Thyroid gland (tissue), 4 donors: ENCODE measurements at regions not wholly inside any gene's neighbourhood (a gene's known extent, or its start where the extent isn't known, plus 50 kb on each side); places are given as distances from the start of the nearest gene placed in this dataset.

ENCODE experiments used
- POLR2A ChIP-seq, 2 donors: fragments of 450-650 bp; IDR thresholded peaks; one replicate each; pipeline ENCODE4 v1.6.1; 2017; ENCODE audit warnings: antibody characterized with exemption in 2 of 2, mild to moderate bottlenecking in 2 of 2, moderate library complexity in 1 of 2
- TF ChIP-seq, protein P1 (sequence below), 6 experiments: fragments of 200-600 bp in 3 of 6; fragments of 450-650 bp in 3 of 6; sonication (generic) in 3 of 6; IDR thresholded peaks; one replicate each; pipeline ENCODE4 v1.5.1; 2016 to 2019; ENCODE audit warnings: antibody characterized with exemption in 6 of 6, mild to moderate bottlenecking in 2 of 6, inconsistent platforms in 1 of 6, moderate library complexity in 1 of 6

DNA sequence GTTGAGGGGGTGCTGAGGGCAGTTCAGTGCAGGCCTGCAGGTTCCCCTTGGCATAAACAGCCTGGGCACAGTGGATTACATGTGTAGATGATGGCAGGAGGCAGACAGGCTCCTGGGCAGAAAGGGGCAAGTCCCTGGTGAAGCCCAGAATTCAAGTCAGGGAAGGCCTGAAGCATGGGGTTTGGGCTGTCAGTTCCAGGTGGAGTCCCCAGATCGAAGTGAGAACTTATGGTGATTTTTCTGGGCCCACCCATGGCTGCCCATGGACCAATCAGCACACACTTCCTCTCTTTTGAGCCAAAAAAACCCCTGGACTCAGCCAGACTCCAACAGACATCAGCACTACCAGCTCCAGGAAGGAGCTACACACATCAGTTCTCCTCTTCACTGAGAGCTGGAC, 529.1 kb downstream of the PPARGC1A start:
- TF ChIP-seq POLR2A (IDR thresholded peaks at IDR 0.05): no peak
- TF ChIP-seq, protein P1, sequence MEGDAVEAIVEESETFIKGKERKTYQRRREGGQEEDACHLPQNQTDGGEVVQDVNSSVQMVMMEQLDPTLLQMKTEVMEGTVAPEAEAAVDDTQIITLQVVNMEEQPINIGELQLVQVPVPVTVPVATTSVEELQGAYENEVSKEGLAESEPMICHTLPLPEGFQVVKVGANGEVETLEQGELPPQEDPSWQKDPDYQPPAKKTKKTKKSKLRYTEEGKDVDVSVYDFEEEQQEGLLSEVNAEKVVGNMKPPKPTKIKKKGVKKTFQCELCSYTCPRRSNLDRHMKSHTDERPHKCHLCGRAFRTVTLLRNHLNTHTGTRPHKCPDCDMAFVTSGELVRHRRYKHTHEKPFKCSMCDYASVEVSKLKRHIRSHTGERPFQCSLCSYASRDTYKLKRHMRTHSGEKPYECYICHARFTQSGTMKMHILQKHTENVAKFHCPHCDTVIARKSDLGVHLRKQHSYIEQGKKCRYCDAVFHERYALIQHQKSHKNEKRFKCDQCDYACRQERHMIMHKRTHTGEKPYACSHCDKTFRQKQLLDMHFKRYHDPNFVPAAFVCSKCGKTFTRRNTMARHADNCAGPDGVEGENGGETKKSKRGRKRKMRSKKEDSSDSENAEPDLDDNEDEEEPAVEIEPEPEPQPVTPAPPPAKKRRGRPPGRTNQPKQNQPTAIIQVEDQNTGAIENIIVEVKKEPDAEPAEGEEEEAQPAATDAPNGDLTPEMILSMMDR (IDR thresholded peaks at IDR 0.05): no peak
